H9 (cell line): ENCODE measurements at regions not wholly inside any gene's neighbourhood (a gene's known extent, or its start where the extent isn't known, plus 50 kb on each side); places are given as distances from the start of the nearest gene placed in this dataset.

Source experiments
- DNase-seq: peaks from one replicate; pipeline ENCODE4 v3.0.0-alpha.2; 2017
- H2AFZ ChIP-seq: one replicate; pipeline ENCODE4 v1.6.1; 2013; ENCODE audit warnings: mild to moderate bottlenecking, low read length, control low read depth, moderate library complexity
- H2AK5ac ChIP-seq: 2 replicates; pipeline ENCODE4 v1.6.1; 2013; ENCODE audit warnings: low read length, control low read depth, mixed read lengths; ENCODE audit not compliant: insufficient read length
- H2BK120ac ChIP-seq: one replicate; pipeline ENCODE4 v1.6.1; 2013; ENCODE audit warnings: low read depth, mild to moderate bottlenecking, low read length, control low read depth, inconsistent platforms; ENCODE audit not compliant: poor library complexity, severe bottlenecking
- H2BK12ac ChIP-seq: 2 replicates; pipeline ENCODE4 v1.6.1; 2013; ENCODE audit warnings: low read length, control low read depth, mixed read lengths, low read depth; ENCODE audit not compliant: insufficient read length
- H2BK15ac ChIP-seq: 2 replicates; pipeline ENCODE4 v1.6.1; 2013; ENCODE audit warnings: low read depth, low read length, control low read depth
- H2BK20ac ChIP-seq: one replicate; pipeline ENCODE4 v1.6.1; 2013; ENCODE audit warnings: low read depth, mild to moderate bottlenecking, low read length, control low read depth, inconsistent platforms; ENCODE audit not compliant: poor library complexity, severe bottlenecking
- H2BK5ac ChIP-seq: 2 replicates; pipeline ENCODE4 v1.6.1; 2013; ENCODE audit warnings: low read length, control low read depth, mixed read lengths; ENCODE audit not compliant: insufficient read length
- H3K14ac ChIP-seq: 2 replicates; pipeline ENCODE4 v1.6.1; 2013; ENCODE audit warnings: low read length, control low read depth; ENCODE audit not compliant: insufficient read depth
- H3K18ac ChIP-seq: 2 replicates; pipeline ENCODE4 v1.6.1; 2013; ENCODE audit warnings: low read depth, mild to moderate bottlenecking, mixed read lengths, low read length, control low read depth; ENCODE audit not compliant: insufficient read length
- H3K23ac ChIP-seq: 2 replicates; pipeline ENCODE4 v1.6.1; 2013; ENCODE audit warnings: low read length, control low read depth, mixed read lengths, low read depth; ENCODE audit not compliant: insufficient read length
- H3K23me2 ChIP-seq: 2 replicates; pipeline ENCODE4 v1.6.1; 2013; ENCODE audit warnings: low read depth, mild to moderate bottlenecking, mixed read lengths, low read length, control low read depth; ENCODE audit not compliant: insufficient read length, poor library complexity, severe bottlenecking
- H3K27ac ChIP-seq: 2 replicates; pipeline ENCODE4 v1.5.1; 2013; ENCODE audit warnings: low read length, control low read depth, mixed read lengths, low read depth; ENCODE audit not compliant: insufficient read length
- H3K27me3 ChIP-seq: 2 replicates; pipeline ENCODE4 v1.6.1; 2013; ENCODE audit warnings: low read length, control low read depth, inconsistent platforms; ENCODE audit not compliant: insufficient read depth
- H3K4ac ChIP-seq: 2 replicates; pipeline ENCODE4 v1.6.1; 2013; ENCODE audit warnings: low read depth, mild to moderate bottlenecking, control low read depth, inconsistent platforms, low read length, moderate library complexity
- H3K4me1 ChIP-seq: 2 replicates; pipeline ENCODE4 v1.6.1; 2013; ENCODE audit warnings: low read length, control low read depth, inconsistent platforms; ENCODE audit not compliant: insufficient read depth
- H3K4me2 ChIP-seq: 2 replicates; pipeline ENCODE4 v1.6.1; 2013; ENCODE audit warnings: low read length, control low read depth, mixed read lengths; ENCODE audit not compliant: insufficient read length, insufficient read depth
- H3K56ac ChIP-seq: 2 replicates; pipeline ENCODE4 v1.6.1; 2013; ENCODE audit warnings: low read depth, mild to moderate bottlenecking, mixed read lengths, low read length, control low read depth; ENCODE audit not compliant: insufficient read length
- H3K79me1 ChIP-seq: 2 replicates; pipeline ENCODE4 v1.6.1; 2013; ENCODE audit warnings: low read depth, mild to moderate bottlenecking, moderate library complexity, low read length, control low read depth, inconsistent platforms; ENCODE audit not compliant: insufficient read depth, poor library complexity, severe bottlenecking
- H3K79me2 ChIP-seq: 2 replicates; pipeline ENCODE4 v1.6.1; 2013; ENCODE audit warnings: low read length, control low read depth, inconsistent platforms; ENCODE audit not compliant: insufficient read depth
- H3K9ac ChIP-seq: 2 replicates; pipeline ENCODE4 v1.6.1; 2013; ENCODE audit warnings: low read length, control low read depth, mixed read lengths; ENCODE audit not compliant: insufficient read length; ENCODE audit errors: extremely low read depth
- H3K9me3 ChIP-seq: one replicate; pipeline ENCODE4 v1.6.1; 2013; ENCODE audit warnings: low read depth, low read length, inconsistent platforms; ENCODE audit not compliant: control insufficient read depth
- H3T11ph ChIP-seq: one replicate; pipeline ENCODE4 v1.6.1; 2013; ENCODE audit warnings: mild to moderate bottlenecking, low read length, control low read depth, inconsistent platforms
- H4K20me1 ChIP-seq: one replicate; pipeline ENCODE4 v1.6.1; 2013; ENCODE audit not compliant: control insufficient read depth, insufficient read length, insufficient read depth
- H4K5ac ChIP-seq: 2 replicates; pipeline ENCODE4 v1.6.1; 2013; ENCODE audit warnings: low read depth, mild to moderate bottlenecking, mixed read lengths, low read length, control low read depth; ENCODE audit not compliant: insufficient read length
- H4K8ac ChIP-seq: replicated peaks from 2 replicates; pipeline ENCODE4 v1.6.1; 2013; ENCODE audit warnings: low read length, control low read depth, mixed read lengths, low read depth; ENCODE audit not compliant: insufficient read length
- H4K91ac ChIP-seq: 2 replicates; pipeline ENCODE4 v1.6.1; 2013; ENCODE audit warnings: low read depth, mild to moderate bottlenecking, moderate library complexity, mixed read lengths, low read length, control low read depth; ENCODE audit not compliant: insufficient read length
- H3K27ac Mint-ChIP-seq, 3 experiments: 2 replicates in 2 of 3; 3 replicates in 1 of 3; pipeline ENCODE4 v1.8.0; 2020 to 2021; ENCODE audit warnings: mixed read lengths in 3 of 3, mild to moderate bottlenecking in 1 of 3, moderate library complexity in 1 of 3
- H3K27me3 Mint-ChIP-seq: 2 replicates; pipeline ENCODE4 v1.8.0; 2021; ENCODE audit warnings: low read depth, mild to moderate bottlenecking, moderate library complexity, mixed read lengths
- H3K36me3 Mint-ChIP-seq, 3 experiments: 2 replicates in 2 of 3; 3 replicates in 1 of 3; pipeline ENCODE4 v1.8.0; 2020 to 2021; ENCODE audit warnings: low read depth in 3 of 3, mixed read lengths in 3 of 3; ENCODE audit not compliant: insufficient read depth in 1 of 3
- H3K4me1 Mint-ChIP-seq, 2 experiments: 2 replicates each; pipeline ENCODE4 v1.8.0; 2020; ENCODE audit warnings: mixed read lengths in 2 of 2
- H3K4me3 Mint-ChIP-seq, 2 experiments: 2 replicates in 1 of 2; 3 replicates in 1 of 2; pipeline ENCODE4 v1.8.0; 2020 to 2021; ENCODE audit warnings: mild to moderate bottlenecking in 2 of 2, mixed read lengths in 2 of 2, moderate library complexity in 1 of 2
- H3K9me3 Mint-ChIP-seq, 2 experiments: 2 replicates in 1 of 2; 3 replicates in 1 of 2; pipeline ENCODE4 v1.8.0; 2020; ENCODE audit warnings: mild to moderate bottlenecking in 2 of 2, mixed read lengths in 2 of 2, moderate library complexity in 1 of 2
- CTCF ChIP-seq: fragments of 200-600 bp; sonication (generic); conservative IDR thresholded peaks from 3 replicates; pipeline ENCODE4 v1.8.0; 2021; ENCODE audit warnings: antibody characterized with exemption, mild to moderate bottlenecking
- WGBS: extraction: QIAGEN DNeasy Blood & Tissue Kit; methylation state at CpG from one replicate; pipeline ENCODE4 v1.1.7; 2013; ENCODE audit warnings: missing lambda C conversion rate, low lambda C conversion rate, mixed read lengths; ENCODE audit not compliant: insufficient read length; ENCODE audit errors: extremely low coverage; 5-methylcytosine and 5-hydroxymethylcytosine counted together

- no peak for DNase-seq
- no peaks in the 10 kb centered on the region for H3K27me3 ChIP-seq
- H3K27me3 Mint-ChIP-seq = no peaks in the 10 kb centered on the region; the same call in 1 of the 2 replicates
- WGBS = no CpG with 5 or more reads among the region's 11 CpGs
- no peak overlapping the region for H2BK12ac ChIP-seq
- H3K23ac ChIP-seq = no peak overlapping the region
- no peaks in the 10 kb centered on the region for H3K9me3 ChIP-seq
- H3K4me1 ChIP-seq = no peaks in the 10 kb centered on the region
- H2BK120ac ChIP-seq = no peak overlapping the region
- H4K8ac ChIP-seq = no peak overlapping the region
- no peak overlapping the region for H2BK20ac ChIP-seq
- no peak overlapping the region for H3K18ac ChIP-seq
- H2AFZ ChIP-seq = no peak overlapping the region
- no peaks in the 10 kb centered on the region; a peak in 1 of 5 replicates for H3K9me3 Mint-ChIP-seq
- no peaks in the 10 kb centered on the region for H3K79me2 ChIP-seq
- TF ChIP-seq CTCF = no peak
- no peak overlapping the region for H3K56ac ChIP-seq
- H3K4me2 ChIP-seq = no peak overlapping the region
- H4K20me1 ChIP-seq = no peaks in the 10 kb centered on the region
- no peak overlapping the region for H4K5ac ChIP-seq
- H3K23me2 ChIP-seq = no peaks in the 10 kb centered on the region
- H3K79me1 ChIP-seq = no peaks in the 10 kb centered on the region
- no peak overlapping the region for H3K4me3 Mint-ChIP-seq
- H3K36me3 Mint-ChIP-seq = no peaks in the 10 kb centered on the region; a peak in 1 of 7 replicates
- no peak overlapping the region for H4K91ac ChIP-seq
- H3K27ac Mint-ChIP-seq = no peak overlapping the region
- no peak overlapping the region for H3K14ac ChIP-seq
- no peak overlapping the region for H3K27ac ChIP-seq
- H2AK5ac ChIP-seq = no peak overlapping the region
- peaks cover 8 to 10% of the 10 kb centered on the region in 2 experiments for H3K4me1 Mint-ChIP-seq
- no peak overlapping the region for H2BK5ac ChIP-seq
- no peak overlapping the region for H3K9ac ChIP-seq
- no peak overlapping the region for H2BK15ac ChIP-seq
- H3T11ph ChIP-seq = no peak overlapping the region
- no peak overlapping the region for H3K4ac ChIP-seq
Measured at GRCh38 chr1:14142397-14143100, 442.6 kb downstream of the PRDM2 start.
